ENCODE measurements at regions not wholly inside any gene's neighbourhood (a gene's known extent, or its start where the extent isn't known, plus 50 kb on each side); places are given as distances from the start of the nearest gene placed in this dataset.

- Mint-ChIP-seq H3K36me3 (no peaks in the 10 kb centered on the region), H3K9me3 (peaks cover 4% of the 10 kb centered on the region; the same call in 1 of the 2 replicates), H3K4me1 (no peaks in the 10 kb centered on the region), H3K27me3 (ENCODE audit: low read depth) (no peaks in the 10 kb centered on the region), H3K27ac (no peak overlapping the region), H3K4me3 (no peak overlapping the region)
- CTCF ChIA-PET = no interaction called here
- no peak for TF ChIP-seq JUN (CRISPR knock-in tag; IDR thresholded peaks at IDR 0.05)
- TF ChIP-seq ATF2 (CRISPR knock-in tag; IDR thresholded peaks at IDR 0.05; ENCODE audit: borderline replicate concordance, low read depth) = no peak
- TF ChIP-seq SMAD4 (CRISPR knock-in tag; IDR thresholded peaks at IDR 0.05) = no peak
- no peak for TF ChIP-seq MYBL2 (CRISPR knock-in tag; IDR thresholded peaks at IDR 0.05)
- TF ChIP-seq ZNF317 (CRISPR knock-in tag; IDR thresholded peaks at IDR 0.05; ENCODE audit: borderline replicate concordance, low read depth) = no peak
- TF ChIP-seq, protein P1, sequence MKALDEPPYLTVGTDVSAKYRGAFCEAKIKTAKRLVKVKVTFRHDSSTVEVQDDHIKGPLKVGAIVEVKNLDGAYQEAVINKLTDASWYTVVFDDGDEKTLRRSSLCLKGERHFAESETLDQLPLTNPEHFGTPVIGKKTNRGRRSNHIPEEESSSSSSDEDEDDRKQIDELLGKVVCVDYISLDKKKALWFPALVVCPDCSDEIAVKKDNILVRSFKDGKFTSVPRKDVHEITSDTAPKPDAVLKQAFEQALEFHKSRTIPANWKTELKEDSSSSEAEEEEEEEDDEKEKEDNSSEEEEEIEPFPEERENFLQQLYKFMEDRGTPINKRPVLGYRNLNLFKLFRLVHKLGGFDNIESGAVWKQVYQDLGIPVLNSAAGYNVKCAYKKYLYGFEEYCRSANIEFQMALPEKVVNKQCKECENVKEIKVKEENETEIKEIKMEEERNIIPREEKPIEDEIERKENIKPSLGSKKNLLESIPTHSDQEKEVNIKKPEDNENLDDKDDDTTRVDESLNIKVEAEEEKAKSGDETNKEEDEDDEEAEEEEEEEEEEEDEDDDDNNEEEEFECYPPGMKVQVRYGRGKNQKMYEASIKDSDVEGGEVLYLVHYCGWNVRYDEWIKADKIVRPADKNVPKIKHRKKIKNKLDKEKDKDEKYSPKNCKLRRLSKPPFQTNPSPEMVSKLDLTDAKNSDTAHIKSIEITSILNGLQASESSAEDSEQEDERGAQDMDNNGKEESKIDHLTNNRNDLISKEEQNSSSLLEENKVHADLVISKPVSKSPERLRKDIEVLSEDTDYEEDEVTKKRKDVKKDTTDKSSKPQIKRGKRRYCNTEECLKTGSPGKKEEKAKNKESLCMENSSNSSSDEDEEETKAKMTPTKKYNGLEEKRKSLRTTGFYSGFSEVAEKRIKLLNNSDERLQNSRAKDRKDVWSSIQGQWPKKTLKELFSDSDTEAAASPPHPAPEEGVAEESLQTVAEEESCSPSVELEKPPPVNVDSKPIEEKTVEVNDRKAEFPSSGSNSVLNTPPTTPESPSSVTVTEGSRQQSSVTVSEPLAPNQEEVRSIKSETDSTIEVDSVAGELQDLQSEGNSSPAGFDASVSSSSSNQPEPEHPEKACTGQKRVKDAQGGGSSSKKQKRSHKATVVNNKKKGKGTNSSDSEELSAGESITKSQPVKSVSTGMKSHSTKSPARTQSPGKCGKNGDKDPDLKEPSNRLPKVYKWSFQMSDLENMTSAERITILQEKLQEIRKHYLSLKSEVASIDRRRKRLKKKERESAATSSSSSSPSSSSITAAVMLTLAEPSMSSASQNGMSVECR (CRISPR knock-in tag; IDR thresholded peaks at IDR 0.05; ENCODE audit: borderline replicate concordance) = no peak
- TF ChIP-seq ZNF138 (CRISPR knock-in tag; conservative IDR thresholded peaks at IDR 0.05) = no peak
- TF ChIP-seq USF1 (CRISPR knock-in tag; IDR thresholded peaks at IDR 0.05) = no peak
- TF ChIP-seq FOXP1 (CRISPR knock-in tag; IDR thresholded peaks at IDR 0.05; ENCODE audit: borderline replicate concordance) = no peak
- no peak for TF ChIP-seq E2F1 (CRISPR knock-in tag; IDR thresholded peaks at IDR 0.05)
- TF ChIP-seq, protein P2, sequence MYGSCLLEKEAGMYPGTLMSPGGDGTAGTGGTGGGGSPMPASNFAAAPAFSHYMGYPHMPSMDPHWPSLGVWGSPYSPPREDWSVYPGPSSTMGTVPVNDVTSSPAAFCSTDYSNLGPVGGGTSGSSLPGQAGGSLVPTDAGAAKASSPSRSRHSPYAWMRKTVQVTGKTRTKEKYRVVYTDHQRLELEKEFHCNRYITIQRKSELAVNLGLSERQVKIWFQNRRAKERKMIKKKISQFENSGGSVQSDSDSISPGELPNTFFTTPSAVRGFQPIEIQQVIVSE (CRISPR knock-in tag; IDR thresholded peaks at IDR 0.05; ENCODE audit: borderline replicate concordance) = no peak
- TF ChIP-seq MXD4 (CRISPR knock-in tag; IDR thresholded peaks at IDR 0.05; ENCODE audit: borderline replicate concordance) = no peak
- TF ChIP-seq ZNF219 (CRISPR knock-in tag; IDR thresholded peaks at IDR 0.05; ENCODE audit: borderline replicate concordance) = no peak
- no peak for TF ChIP-seq ATF1 (CRISPR knock-in tag; IDR thresholded peaks at IDR 0.05)
- TF ChIP-seq, protein P3, sequence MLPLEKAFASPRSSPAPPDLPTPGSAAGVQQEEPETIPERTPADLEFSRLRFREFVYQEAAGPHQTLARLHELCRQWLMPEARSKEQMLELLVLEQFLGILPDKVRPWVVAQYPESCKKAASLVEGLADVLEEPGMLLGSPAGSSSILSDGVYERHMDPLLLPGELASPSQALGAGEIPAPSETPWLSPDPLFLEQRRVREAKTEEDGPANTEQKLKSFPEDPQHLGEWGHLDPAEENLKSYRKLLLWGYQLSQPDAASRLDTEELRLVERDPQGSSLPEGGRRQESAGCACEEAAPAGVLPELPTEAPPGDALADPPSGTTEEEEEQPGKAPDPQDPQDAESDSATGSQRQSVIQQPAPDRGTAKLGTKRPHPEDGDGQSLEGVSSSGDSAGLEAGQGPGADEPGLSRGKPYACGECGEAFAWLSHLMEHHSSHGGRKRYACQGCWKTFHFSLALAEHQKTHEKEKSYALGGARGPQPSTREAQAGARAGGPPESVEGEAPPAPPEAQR (CRISPR knock-in tag; IDR thresholded peaks at IDR 0.05) = no peak
- TF ChIP-seq PRRX2 (CRISPR knock-in tag; IDR thresholded peaks at IDR 0.05) = no peak
- TF ChIP-seq ZNF396 (CRISPR knock-in tag; IDR thresholded peaks at IDR 0.05; ENCODE audit: borderline replicate concordance) = no peak
- TF ChIP-seq FOXP4 (CRISPR knock-in tag; IDR thresholded peaks at IDR 0.05) = no peak
- TF ChIP-seq, protein P4, sequence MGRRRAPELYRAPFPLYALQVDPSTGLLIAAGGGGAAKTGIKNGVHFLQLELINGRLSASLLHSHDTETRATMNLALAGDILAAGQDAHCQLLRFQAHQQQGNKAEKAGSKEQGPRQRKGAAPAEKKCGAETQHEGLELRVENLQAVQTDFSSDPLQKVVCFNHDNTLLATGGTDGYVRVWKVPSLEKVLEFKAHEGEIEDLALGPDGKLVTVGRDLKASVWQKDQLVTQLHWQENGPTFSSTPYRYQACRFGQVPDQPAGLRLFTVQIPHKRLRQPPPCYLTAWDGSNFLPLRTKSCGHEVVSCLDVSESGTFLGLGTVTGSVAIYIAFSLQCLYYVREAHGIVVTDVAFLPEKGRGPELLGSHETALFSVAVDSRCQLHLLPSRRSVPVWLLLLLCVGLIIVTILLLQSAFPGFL (CRISPR knock-in tag; IDR thresholded peaks at IDR 0.05; ENCODE audit: borderline replicate concordance) = no peak
- no peak for TF ChIP-seq FOXK1 (CRISPR knock-in tag; IDR thresholded peaks at IDR 0.05)
- no peak for ATAC-seq
- no peak for DNase-seq (ENCODE audit: low spot score)
- POLR2A ChIA-PET = no interaction called here
Measured at GRCh38 chr5:175082346-175082745, 358.0 kb downstream of the MSX2 start.

Data from WTC11 (cell line).